ENCODE measurements at regions not wholly inside any gene's neighbourhood (a gene's known extent, or its start where the extent isn't known, plus 50 kb on each side); places are given as distances from the start of the nearest gene placed in this dataset.

DNA sequence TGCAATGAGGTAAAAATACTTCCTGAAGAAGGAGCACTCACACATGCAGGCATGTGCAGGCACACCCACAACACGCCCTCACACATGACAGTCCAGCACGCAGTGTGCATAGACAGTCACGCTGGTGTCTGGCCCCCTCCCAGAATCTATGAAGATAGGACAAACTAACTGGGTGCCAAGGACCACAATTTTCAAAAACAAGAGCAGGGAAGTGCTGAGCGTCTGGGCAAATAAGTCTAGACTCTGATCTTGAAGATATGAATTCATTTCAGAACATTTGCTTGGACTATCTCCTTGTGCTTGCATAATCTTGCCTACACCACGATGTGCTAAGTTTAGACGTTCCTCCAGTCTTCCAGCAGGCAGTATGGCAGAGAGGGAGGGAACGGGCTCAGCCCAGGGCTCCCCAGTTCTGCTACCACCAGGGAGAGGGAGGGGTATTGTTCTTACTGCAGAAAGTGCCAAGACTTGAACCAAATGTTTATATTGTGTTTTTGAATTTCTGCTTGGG is 276.5 kb upstream of the KLF6 start:
- TF ChIP-seq CTCF (IDR thresholded peaks at IDR 0.05; ENCODE audit: borderline replicate concordance, extremely low read depth, low read length, poor library complexity, severe bottlenecking) (no peak), EZH2 (IDR thresholded peaks at IDR 0.05; ENCODE audit: borderline replicate concordance, low read depth, low read length, severe bottlenecking) (no peak)

Data from DND-41 (cell line).